HL-60 (cell line): ENCODE measurements at regions not wholly inside any gene's neighbourhood (a gene's known extent, or its start where the extent isn't known, plus 50 kb on each side); places are given as distances from the start of the nearest gene placed in this dataset.

ENCODE experiments used
- GABPA ChIP-seq: IDR thresholded peaks from 2 replicates; pipeline ENCODE4 v1.6.1; 2012; ENCODE audit warnings: low read depth
- POLR2AphosphoS5 ChIP-seq: IDR thresholded peaks from 2 replicates; pipeline ENCODE4 v1.6.1; 2012; ENCODE audit warnings: low read depth
- SPI1 ChIP-seq: IDR thresholded peaks from 2 replicates; pipeline ENCODE4 v1.6.1; 2012; ENCODE audit warnings: low read depth, mild to moderate bottlenecking, borderline replicate concordance
- TF ChIP-seq, protein P1 (sequence below): IDR thresholded peaks from one replicate; pipeline ENCODE4 v1.5.1; 2011; ENCODE audit warnings: low read length, control low read depth, inconsistent platforms; ENCODE audit not compliant: insufficient read depth
- TF ChIP-seq, protein P2 (sequence below): IDR thresholded peaks from 2 replicates; pipeline ENCODE4 v1.6.1; 2012; ENCODE audit warnings: low read depth; ENCODE audit not compliant: insufficient replicate concordance

DNA sequence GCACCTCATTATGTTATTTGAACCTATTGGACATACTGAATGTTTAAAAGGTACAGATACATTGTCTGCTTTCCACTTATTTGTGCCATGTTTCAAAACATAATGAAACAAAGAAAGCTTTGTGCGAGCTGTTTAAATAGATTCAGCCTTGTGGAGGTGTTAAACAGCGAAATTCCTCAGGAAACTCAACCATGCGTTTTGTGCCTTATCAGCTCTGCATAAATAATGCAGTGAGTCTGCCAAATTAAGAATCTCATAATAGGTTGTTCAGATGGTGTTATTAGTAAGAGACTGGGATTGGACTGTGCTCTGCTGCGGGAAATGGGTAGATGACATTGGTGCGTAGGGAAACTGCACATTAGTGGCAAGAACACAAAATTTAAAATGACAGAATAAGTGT lies 163.7 kb upstream of the CLEC14A start:
- TF ChIP-seq, protein P1, sequence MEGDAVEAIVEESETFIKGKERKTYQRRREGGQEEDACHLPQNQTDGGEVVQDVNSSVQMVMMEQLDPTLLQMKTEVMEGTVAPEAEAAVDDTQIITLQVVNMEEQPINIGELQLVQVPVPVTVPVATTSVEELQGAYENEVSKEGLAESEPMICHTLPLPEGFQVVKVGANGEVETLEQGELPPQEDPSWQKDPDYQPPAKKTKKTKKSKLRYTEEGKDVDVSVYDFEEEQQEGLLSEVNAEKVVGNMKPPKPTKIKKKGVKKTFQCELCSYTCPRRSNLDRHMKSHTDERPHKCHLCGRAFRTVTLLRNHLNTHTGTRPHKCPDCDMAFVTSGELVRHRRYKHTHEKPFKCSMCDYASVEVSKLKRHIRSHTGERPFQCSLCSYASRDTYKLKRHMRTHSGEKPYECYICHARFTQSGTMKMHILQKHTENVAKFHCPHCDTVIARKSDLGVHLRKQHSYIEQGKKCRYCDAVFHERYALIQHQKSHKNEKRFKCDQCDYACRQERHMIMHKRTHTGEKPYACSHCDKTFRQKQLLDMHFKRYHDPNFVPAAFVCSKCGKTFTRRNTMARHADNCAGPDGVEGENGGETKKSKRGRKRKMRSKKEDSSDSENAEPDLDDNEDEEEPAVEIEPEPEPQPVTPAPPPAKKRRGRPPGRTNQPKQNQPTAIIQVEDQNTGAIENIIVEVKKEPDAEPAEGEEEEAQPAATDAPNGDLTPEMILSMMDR = no peak
- TF ChIP-seq SPI1 (no peak), POLR2AphosphoS5 (no peak), GABPA (no peak)
- TF ChIP-seq, protein P2, sequence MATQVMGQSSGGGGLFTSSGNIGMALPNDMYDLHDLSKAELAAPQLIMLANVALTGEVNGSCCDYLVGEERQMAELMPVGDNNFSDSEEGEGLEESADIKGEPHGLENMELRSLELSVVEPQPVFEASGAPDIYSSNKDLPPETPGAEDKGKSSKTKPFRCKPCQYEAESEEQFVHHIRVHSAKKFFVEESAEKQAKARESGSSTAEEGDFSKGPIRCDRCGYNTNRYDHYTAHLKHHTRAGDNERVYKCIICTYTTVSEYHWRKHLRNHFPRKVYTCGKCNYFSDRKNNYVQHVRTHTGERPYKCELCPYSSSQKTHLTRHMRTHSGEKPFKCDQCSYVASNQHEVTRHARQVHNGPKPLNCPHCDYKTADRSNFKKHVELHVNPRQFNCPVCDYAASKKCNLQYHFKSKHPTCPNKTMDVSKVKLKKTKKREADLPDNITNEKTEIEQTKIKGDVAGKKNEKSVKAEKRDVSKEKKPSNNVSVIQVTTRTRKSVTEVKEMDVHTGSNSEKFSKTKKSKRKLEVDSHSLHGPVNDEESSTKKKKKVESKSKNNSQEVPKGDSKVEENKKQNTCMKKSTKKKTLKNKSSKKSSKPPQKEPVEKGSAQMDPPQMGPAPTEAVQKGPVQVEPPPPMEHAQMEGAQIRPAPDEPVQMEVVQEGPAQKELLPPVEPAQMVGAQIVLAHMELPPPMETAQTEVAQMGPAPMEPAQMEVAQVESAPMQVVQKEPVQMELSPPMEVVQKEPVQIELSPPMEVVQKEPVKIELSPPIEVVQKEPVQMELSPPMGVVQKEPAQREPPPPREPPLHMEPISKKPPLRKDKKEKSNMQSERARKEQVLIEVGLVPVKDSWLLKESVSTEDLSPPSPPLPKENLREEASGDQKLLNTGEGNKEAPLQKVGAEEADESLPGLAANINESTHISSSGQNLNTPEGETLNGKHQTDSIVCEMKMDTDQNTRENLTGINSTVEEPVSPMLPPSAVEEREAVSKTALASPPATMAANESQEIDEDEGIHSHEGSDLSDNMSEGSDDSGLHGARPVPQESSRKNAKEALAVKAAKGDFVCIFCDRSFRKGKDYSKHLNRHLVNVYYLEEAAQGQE = no peak
